Hepatocyte (in vitro differentiated cells): ENCODE measurements at regions not wholly inside any gene's neighbourhood (a gene's known extent, or its start where the extent isn't known, plus 50 kb on each side); places are given as distances from the start of the nearest gene placed in this dataset.
"Not testable (repeated sequence)": the region's sequence is repeated elsewhere in the genome, so short reads cannot be mapped to it uniquely, and the experiment has no call there.

ENCODE experiments used
- DNase-seq: peaks from one replicate; pipeline ENCODE4 v3.0.0-alpha.2; 2016; ENCODE audit warnings: low spot score
- H2AFZ ChIP-seq: fragments of 200-600 bp; sonication (generic); 2 replicates; pipeline ENCODE4 v1.6.0; 2016; ENCODE audit warnings: antibody characterized with exemption, mild to moderate bottlenecking
- H3K27ac ChIP-seq: fragments of 200-600 bp; sonication (generic); 2 replicates; pipeline ENCODE4 v1.5.1; 2016; ENCODE audit warnings: mild to moderate bottlenecking
- H3K27me3 ChIP-seq: fragments of 200-600 bp; sonication (generic); 2 replicates; pipeline ENCODE4 v1.6.1; 2016
- H3K36me3 ChIP-seq: fragments of 200-600 bp; sonication (generic); replicated peaks from 2 replicates; pipeline ENCODE4 v1.5.1; 2016; ENCODE audit warnings: low read depth; ENCODE audit not compliant: insufficient read depth
- H3K4me1 ChIP-seq: fragments of 200-600 bp; sonication (generic); 2 replicates; pipeline ENCODE4 v1.5.1; 2016; ENCODE audit warnings: mild to moderate bottlenecking, moderate library complexity; ENCODE audit not compliant: insufficient read depth
- H3K4me2 ChIP-seq: fragments of 200-600 bp; sonication (generic); 2 replicates; pipeline ENCODE4 v1.6.0; 2016
- H3K4me3 ChIP-seq: fragments of 200-600 bp; sonication (generic); 2 replicates; pipeline ENCODE4 v1.5.1; 2016; ENCODE audit warnings: mild to moderate bottlenecking
- H3K79me2 ChIP-seq: fragments of 200-600 bp; sonication (generic); 2 replicates; pipeline ENCODE4 v1.6.0; 2017; ENCODE audit warnings: mild to moderate bottlenecking
- H3K9me2 ChIP-seq: fragments of 200-600 bp; sonication (generic); replicated peaks from 2 replicates; pipeline ENCODE4 v1.6.0; 2017; ENCODE audit warnings: mild to moderate bottlenecking; ENCODE audit not compliant: insufficient read depth
- H3K9me3 ChIP-seq: fragments of 200-600 bp; sonication (generic); 2 replicates; pipeline ENCODE4 v1.5.1; 2016; ENCODE audit warnings: low read depth, mild to moderate bottlenecking
- H4K20me1 ChIP-seq: fragments of 200-600 bp; sonication (generic); 2 replicates; pipeline ENCODE4 v1.6.0; 2016; ENCODE audit warnings: mild to moderate bottlenecking; ENCODE audit not compliant: insufficient read depth, poor library complexity, severe bottlenecking
- EZH2 ChIP-seq: fragments of 200-600 bp; sonication (generic); IDR thresholded peaks from 2 replicates; pipeline ENCODE4 v1.6.1; 2016; ENCODE audit warnings: antibody characterized with exemption, mild to moderate bottlenecking, borderline replicate concordance
- EZH2phosphoT487 ChIP-seq: fragments of 200-600 bp; sonication (generic); IDR thresholded peaks from one replicate; pipeline ENCODE4 v1.6.1; 2018; ENCODE audit warnings: antibody characterized with exemption, mild to moderate bottlenecking, low read depth, moderate library complexity; ENCODE audit not compliant: unreplicated experiment, severe bottlenecking
- WGBS: methylation state at CpG from one replicate; pipeline ENCODE4 v1.1.6; 2016; ENCODE audit warnings: low lambda C conversion rate; ENCODE audit errors: missing lambda C conversion rate; 5-methylcytosine and 5-hydroxymethylcytosine counted together
- TF ChIP-seq, protein P1 (sequence below): fragments of 200-600 bp; sonication (generic); IDR thresholded peaks from 2 replicates; pipeline ENCODE4 v1.5.1; 2016; ENCODE audit warnings: antibody characterized with exemption, mild to moderate bottlenecking; ENCODE audit not compliant: poor library complexity

GRCh38 chr10:29378106-29378505 is 89.2 kb downstream of the LYZL1 start:
- TF ChIP-seq, protein P1, sequence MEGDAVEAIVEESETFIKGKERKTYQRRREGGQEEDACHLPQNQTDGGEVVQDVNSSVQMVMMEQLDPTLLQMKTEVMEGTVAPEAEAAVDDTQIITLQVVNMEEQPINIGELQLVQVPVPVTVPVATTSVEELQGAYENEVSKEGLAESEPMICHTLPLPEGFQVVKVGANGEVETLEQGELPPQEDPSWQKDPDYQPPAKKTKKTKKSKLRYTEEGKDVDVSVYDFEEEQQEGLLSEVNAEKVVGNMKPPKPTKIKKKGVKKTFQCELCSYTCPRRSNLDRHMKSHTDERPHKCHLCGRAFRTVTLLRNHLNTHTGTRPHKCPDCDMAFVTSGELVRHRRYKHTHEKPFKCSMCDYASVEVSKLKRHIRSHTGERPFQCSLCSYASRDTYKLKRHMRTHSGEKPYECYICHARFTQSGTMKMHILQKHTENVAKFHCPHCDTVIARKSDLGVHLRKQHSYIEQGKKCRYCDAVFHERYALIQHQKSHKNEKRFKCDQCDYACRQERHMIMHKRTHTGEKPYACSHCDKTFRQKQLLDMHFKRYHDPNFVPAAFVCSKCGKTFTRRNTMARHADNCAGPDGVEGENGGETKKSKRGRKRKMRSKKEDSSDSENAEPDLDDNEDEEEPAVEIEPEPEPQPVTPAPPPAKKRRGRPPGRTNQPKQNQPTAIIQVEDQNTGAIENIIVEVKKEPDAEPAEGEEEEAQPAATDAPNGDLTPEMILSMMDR: no peak
- no peak for TF ChIP-seq EZH2phosphoT487
- no peak for TF ChIP-seq EZH2
- Histone ChIP-seq H3K27ac (no peak overlapping the region), H3K27me3 (no peaks in the 10 kb centered on the region), H3K9me2 (no peaks in the 10 kb centered on the region), H3K4me1 (peaks cover 15% of the 10 kb centered on the region), H3K4me2 (no peak overlapping the region), H3K4me3 (no peak overlapping the region), H3K36me3 (no peaks in the 10 kb centered on the region), H2AFZ (no peak overlapping the region), H3K79me2 (no peaks in the 10 kb centered on the region), H4K20me1 (no peaks in the 10 kb centered on the region), H3K9me3 (no peaks in the 10 kb centered on the region)
- no peak for DNase-seq
- WGBS: 88% methylated on average over 7 of the region's 7 CpGs

DNA sequence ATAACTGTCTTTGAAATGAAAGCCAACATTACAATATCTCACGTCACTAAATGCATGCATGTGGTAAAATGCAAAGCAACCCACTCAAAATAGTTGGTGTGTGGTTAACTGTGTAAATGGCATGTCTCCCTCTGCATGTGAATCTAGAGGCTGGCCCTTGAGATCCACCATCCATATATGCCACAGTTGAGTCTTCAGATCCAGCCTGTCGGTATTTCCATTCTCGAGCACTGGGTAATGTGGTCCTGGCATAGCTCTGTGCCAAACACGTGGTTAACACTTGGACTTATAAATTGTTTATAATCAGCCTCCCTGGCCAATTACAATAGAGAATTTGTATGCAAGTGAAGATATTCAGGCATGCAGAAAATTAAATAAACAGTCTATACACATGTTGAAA is 90.3 kb downstream of the LYZL1 start:
- H3K9me2 ChIP-seq: no peaks in the 10 kb centered on the region
- H3K79me2 ChIP-seq: no peaks in the 10 kb centered on the region
- no peak overlapping the region for H3K27ac ChIP-seq
- no peaks in the 10 kb centered on the region for H3K36me3 ChIP-seq
- H3K4me3 ChIP-seq: no peak overlapping the region
- H4K20me1 ChIP-seq: no peaks in the 10 kb centered on the region
- H2AFZ ChIP-seq: no peak overlapping the region
- no peaks in the 10 kb centered on the region for H3K27me3 ChIP-seq
- DNase-seq: no peak
- H3K9me3 ChIP-seq: no peaks in the 10 kb centered on the region
- H3K4me1 ChIP-seq: peaks cover 15% of the 10 kb centered on the region
- 42% methylated on average over 4 of the region's 4 CpGs for WGBS
- no peak overlapping the region for H3K4me2 ChIP-seq
- no peak for TF ChIP-seq EZH2

GRCh38 chr10:29379777-29380598 is 91.1 kb downstream of the LYZL1 start:
- not testable (repeated sequence) for H3K27me3 ChIP-seq, H4K20me1 ChIP-seq, H3K4me2 ChIP-seq, H3K9me2 ChIP-seq, H3K36me3 ChIP-seq, H3K4me3 ChIP-seq, H3K79me2 ChIP-seq, H2AFZ ChIP-seq, DNase-seq, H3K9me3 ChIP-seq
- Histone ChIP-seq H3K27ac (peak overlapping the region; percentile 67), H3K4me1 (peaks cover 12% of the 10 kb centered on the region)
- WGBS: 59% methylated on average over 15 of the region's 16 CpGs

GRCh38 chr10:29380599-29381511 is 92.0 kb downstream of the LYZL1 start:
- not testable (repeated sequence) for H3K9me3 ChIP-seq, H3K27me3 ChIP-seq, H3K79me2 ChIP-seq, H3K36me3 ChIP-seq, H4K20me1 ChIP-seq, H3K4me3 ChIP-seq, H2AFZ ChIP-seq, DNase-seq, H3K4me2 ChIP-seq, H3K9me2 ChIP-seq
- peak overlapping the region; percentile 67 for H3K27ac ChIP-seq
- 53% methylated on average over 16 of the region's 16 CpGs for WGBS
- peaks cover 12% of the 10 kb centered on the region for H3K4me1 ChIP-seq
